ENCODE measurements at regions not wholly inside any gene's neighbourhood (a gene's known extent, or its start where the extent isn't known, plus 50 kb on each side); places are given as distances from the start of the nearest gene placed in this dataset.
A peak's percentile ranks its signal among the peaks of the same experiment; 100 is the strongest.

DNA sequence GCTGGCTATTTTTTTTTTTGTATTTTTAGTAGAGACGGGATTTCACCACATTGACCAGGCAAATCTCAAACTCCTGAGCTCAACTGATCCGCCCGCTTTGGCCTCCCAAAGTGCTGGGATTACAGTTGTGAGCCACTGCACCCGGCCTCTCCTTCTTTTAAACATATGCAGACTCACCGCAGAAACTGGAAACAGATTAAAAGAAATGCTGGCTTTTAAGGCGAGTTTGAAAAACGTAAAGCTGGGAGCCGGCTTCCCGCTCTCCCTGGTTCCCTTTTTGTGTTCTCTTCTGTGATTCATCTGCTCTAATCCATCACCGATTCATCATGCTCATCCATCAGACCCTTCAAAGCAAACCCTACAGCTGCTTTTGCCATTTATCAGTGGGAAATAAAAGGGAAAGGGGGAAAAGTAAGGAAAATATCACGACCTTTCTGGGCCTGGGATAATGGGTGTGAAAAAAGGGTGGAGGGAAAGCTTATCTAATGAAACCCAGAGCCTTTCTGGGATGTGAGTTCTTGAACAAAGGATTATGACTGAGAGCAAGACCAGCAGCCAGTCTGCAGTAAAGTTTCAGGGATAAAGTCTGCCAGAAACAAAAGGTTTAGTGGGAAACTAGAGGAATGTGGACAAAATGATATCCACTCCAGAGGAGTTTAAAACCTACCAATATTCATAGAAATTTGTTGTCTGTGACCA, 92.3 kb upstream of the LRIG1 start:
- CTCF ChIA-PET: interaction anchor here (0.7 to 1.8 kb wide), 6 partner anchors 24 to 340 kb away, joined by 4 to 7 read pairs (median 5); no protein-coding TSS in a partner anchor
- H3K27me3 ChIP-seq (ENCODE audit: control insufficient read depth, insufficient read depth, low read length): no peaks in the 10 kb centered on the region
- TF ChIP-seq, protein P1, sequence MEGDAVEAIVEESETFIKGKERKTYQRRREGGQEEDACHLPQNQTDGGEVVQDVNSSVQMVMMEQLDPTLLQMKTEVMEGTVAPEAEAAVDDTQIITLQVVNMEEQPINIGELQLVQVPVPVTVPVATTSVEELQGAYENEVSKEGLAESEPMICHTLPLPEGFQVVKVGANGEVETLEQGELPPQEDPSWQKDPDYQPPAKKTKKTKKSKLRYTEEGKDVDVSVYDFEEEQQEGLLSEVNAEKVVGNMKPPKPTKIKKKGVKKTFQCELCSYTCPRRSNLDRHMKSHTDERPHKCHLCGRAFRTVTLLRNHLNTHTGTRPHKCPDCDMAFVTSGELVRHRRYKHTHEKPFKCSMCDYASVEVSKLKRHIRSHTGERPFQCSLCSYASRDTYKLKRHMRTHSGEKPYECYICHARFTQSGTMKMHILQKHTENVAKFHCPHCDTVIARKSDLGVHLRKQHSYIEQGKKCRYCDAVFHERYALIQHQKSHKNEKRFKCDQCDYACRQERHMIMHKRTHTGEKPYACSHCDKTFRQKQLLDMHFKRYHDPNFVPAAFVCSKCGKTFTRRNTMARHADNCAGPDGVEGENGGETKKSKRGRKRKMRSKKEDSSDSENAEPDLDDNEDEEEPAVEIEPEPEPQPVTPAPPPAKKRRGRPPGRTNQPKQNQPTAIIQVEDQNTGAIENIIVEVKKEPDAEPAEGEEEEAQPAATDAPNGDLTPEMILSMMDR (IDR thresholded peaks at IDR 0.05; ENCODE audit: low read depth, low read length): no peak
- peak; percentile 34 for DNase-seq (ENCODE audit: low read depth, low spot score)
- H3K4me3 ChIP-seq (ENCODE audit: low read depth, low read length): no peak overlapping the region
- peak overlapping the region; percentile 92 for H3K27ac ChIP-seq (ENCODE audit: low read depth, low read length)
- POLR2A ChIA-PET: interaction anchor here (0.6 to 1.8 kb wide), 7 partner anchors 17 to 202 kb away, joined by 4 to 8 read pairs (median 5); no protein-coding TSS in a partner anchor
- H3K9me3 ChIP-seq (ENCODE audit: control insufficient read depth, insufficient read depth, low read length): no peaks in the 10 kb centered on the region

DNA sequence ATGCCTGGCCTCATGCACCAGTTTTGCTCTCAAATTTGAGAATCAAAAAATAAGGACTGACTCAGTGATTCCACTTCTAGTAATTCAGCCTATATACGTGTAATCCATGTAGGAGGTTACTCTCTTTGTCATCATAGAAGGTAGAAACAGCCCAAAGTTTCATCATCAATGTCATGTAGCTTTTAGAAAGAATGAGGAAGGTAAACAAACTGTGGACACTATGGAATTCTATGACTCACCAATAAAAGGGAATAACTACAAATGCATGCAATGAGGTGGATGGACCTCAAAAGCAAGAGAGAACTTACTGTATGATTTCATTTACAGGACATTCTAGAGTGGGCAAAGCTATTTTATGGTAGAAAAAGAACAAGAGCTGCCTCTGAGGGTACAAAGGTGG, 93.2 kb upstream of the LRIG1 start:
- Histone ChIP-seq H3K27ac (ENCODE audit: low read depth, low read length) (peak overlapping the region; percentile 92), H3K4me3 (ENCODE audit: low read depth, low read length) (no peak overlapping the region), H3K27me3 (ENCODE audit: control insufficient read depth, insufficient read depth, low read length) (no peaks in the 10 kb centered on the region), H3K9me3 (ENCODE audit: control insufficient read depth, insufficient read depth, low read length) (no peaks in the 10 kb centered on the region)
- CTCF ChIA-PET: interaction anchor here (1.3 to 1.8 kb wide), 2 partner anchors 23 to 187 kb away, joined by 4 to 7 read pairs; no protein-coding TSS in a partner anchor
- DNase-seq (ENCODE audit: low read depth, low spot score): peak; percentile 83
- POLR2A ChIA-PET: no interaction called here
- TF ChIP-seq, protein P1 (IDR thresholded peaks at IDR 0.05; ENCODE audit: low read depth, low read length): no peak

DNA sequence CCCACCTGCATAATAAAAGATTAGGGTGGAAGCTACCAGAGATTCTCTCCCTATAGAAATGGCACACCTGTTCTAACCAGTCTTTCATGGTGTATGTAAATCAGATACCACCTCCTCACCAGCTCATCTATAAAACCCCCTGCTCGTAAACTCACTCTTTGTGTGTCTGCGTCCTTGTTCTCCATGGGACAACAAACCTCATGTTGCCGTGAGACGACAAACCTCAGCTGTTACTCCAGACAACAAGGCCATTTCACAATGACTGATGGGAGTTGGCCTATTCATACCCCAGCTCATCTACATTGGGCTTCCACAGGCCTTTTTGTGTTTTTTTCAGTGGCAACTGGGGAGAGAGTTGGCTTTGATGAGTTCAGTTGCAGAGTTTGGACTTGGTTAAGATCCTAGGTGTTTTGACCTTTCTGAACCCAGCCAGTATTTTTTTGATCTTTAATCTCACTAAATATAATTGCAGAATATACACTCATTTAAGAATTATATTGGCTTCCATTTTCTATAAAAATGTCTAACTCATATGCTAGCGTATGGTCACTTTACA, 96.6 kb upstream of the LRIG1 start:
- TF ChIP-seq, protein P1 (IDR thresholded peaks at IDR 0.05; ENCODE audit: low read depth, low read length): no peak
- ChIA-PET POLR2A (no interaction called here), CTCF (interaction anchor here (0.7 to 1.1 kb wide), 2 partner anchors 56 to 225 kb away, joined by 5 read pairs; no protein-coding TSS in a partner anchor)
- no peak for DNase-seq (ENCODE audit: low read depth, low spot score)
- Histone ChIP-seq H3K4me3 (ENCODE audit: low read depth, low read length) (no peak overlapping the region), H3K27ac (ENCODE audit: low read depth, low read length) (no peak overlapping the region), H3K27me3 (ENCODE audit: control insufficient read depth, insufficient read depth, low read length) (no peaks in the 10 kb centered on the region), H3K9me3 (ENCODE audit: control insufficient read depth, insufficient read depth, low read length) (no peaks in the 10 kb centered on the region)

DNA sequence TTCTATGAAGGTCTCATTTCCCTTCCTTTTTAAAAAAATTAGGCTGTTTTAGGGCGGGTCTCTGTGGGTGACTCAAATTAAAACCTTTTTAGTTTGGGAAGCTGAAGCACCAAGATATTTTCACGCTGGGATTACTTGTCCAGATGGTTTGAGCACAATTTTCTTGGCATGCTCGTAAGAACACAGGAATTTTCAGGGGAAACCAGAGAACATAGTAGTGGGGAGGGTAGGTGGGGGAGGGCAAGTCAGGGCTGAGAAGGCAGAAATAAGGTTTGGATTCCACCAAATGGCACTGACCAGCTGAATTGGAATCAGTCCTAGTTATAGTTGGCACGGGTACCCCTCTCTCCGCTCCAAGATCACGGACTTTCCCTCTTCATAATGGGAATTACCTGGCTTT, 97.3 kb upstream of the LRIG1 start:
- H3K27ac ChIP-seq (ENCODE audit: low read depth, low read length): peak overlapping the region; percentile 31
- no peaks in the 10 kb centered on the region for H3K27me3 ChIP-seq (ENCODE audit: control insufficient read depth, insufficient read depth, low read length)
- TF ChIP-seq, protein P1 (IDR thresholded peaks at IDR 0.05; ENCODE audit: low read depth, low read length): no peak
- no peak overlapping the region for H3K4me3 ChIP-seq (ENCODE audit: low read depth, low read length)
- ChIA-PET CTCF (no interaction called here), POLR2A (no interaction called here)
- DNase-seq (ENCODE audit: low read depth, low spot score): no peak
- no peaks in the 10 kb centered on the region for H3K9me3 ChIP-seq (ENCODE audit: control insufficient read depth, insufficient read depth, low read length)

DNA sequence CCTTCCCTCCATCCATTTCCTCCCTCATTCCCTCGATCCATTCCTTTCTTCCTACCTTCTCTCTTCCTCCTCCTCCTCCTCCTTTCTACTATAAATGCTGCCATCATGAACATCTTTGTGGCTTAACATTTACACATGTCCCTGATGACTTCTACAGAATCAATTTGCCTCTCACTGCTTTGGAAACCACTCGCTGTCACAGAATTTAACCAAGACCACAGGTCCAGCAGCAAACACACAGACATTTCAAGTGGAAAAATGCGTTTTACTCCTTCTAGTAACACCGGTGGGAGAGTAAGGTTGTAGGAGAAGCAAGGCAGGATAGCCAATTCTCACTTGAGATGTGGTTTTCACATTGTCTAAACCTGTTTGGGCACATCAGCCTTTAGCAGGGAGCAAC, 101.4 kb upstream of the LRIG1 start:
- no peak overlapping the region for H3K4me3 ChIP-seq (ENCODE audit: low read depth, low read length)
- H3K27me3 ChIP-seq (ENCODE audit: control insufficient read depth, insufficient read depth, low read length): no peaks in the 10 kb centered on the region
- ChIA-PET POLR2A (no interaction called here), CTCF (no interaction called here)
- TF ChIP-seq, protein P1 (IDR thresholded peaks at IDR 0.05; ENCODE audit: low read depth, low read length): no peak
- no peak overlapping the region for H3K27ac ChIP-seq (ENCODE audit: low read depth, low read length)
- H3K9me3 ChIP-seq (ENCODE audit: control insufficient read depth, insufficient read depth, low read length): no peaks in the 10 kb centered on the region
- DNase-seq (ENCODE audit: low read depth, low spot score): no peak
